Lung microvascular endothelial cell (primary cell): ENCODE measurements at regions not wholly inside any gene's neighbourhood (a gene's known extent, or its start where the extent isn't known, plus 50 kb on each side); places are given as distances from the start of the nearest gene placed in this dataset.

Experiments used
- DNase-seq, 2 donors: peaks; one replicate each; pipeline versions ENCODE4 v3.0.0 to v3.0.0-alpha.2; 2010; ENCODE audit warnings: low read depth in 2 of 2

- no peak for DNase-seq
Observed at GRCh38 chr13:53494406-53494805, 465.8 kb downstream of the OLFM4 start.

- no peak for DNase-seq
Observed at GRCh38 chr13:53499576-53500133, 471.0 kb downstream of the OLFM4 start.

- no peak for DNase-seq
Observed at GRCh38 chr13:53501387-53501786, 472.8 kb downstream of the OLFM4 start.

- no peak for DNase-seq
Observed at GRCh38 chr13:53507741-53508140, 479.1 kb downstream of the OLFM4 start.

- no peak for DNase-seq
Observed at GRCh38 chr13:53512635-53513034, 484.0 kb downstream of the OLFM4 start.

GRCh38 chr13:53513226-53513625 lies 484.6 kb downstream of the OLFM4 start:
- DNase-seq: no peak

GRCh38 chr13:53520132-53520531 lies 491.5 kb downstream of the OLFM4 start:
- DNase-seq: no peak

- DNase-seq: no peak
Observed at GRCh38 chr13:53522034-53522433, 493.4 kb downstream of the OLFM4 start.

- DNase-seq: no peak
Observed at GRCh38 chr13:53537586-53537985, 509.0 kb downstream of the OLFM4 start.

GRCh38 chr13:53545340-53545941 lies 516.8 kb downstream of the OLFM4 start:
- no peak for DNase-seq

GRCh38 chr13:53560556-53560955 lies 531.9 kb downstream of the OLFM4 start:
- no peak for DNase-seq

GRCh38 chr13:53562419-53562818 lies 533.8 kb downstream of the OLFM4 start:
- DNase-seq: no peak

- no peak for DNase-seq
Observed at GRCh38 chr13:53568491-53568890, 539.9 kb downstream of the OLFM4 start.

- DNase-seq: no peak
Observed at GRCh38 chr13:53569453-53569852, 540.8 kb downstream of the OLFM4 start.

- DNase-seq: no peak
Observed at GRCh38 chr13:53601113-53601512, 572.5 kb downstream of the OLFM4 start.

- DNase-seq: no peak
Observed at GRCh38 chr13:53605326-53605725, 576.7 kb downstream of the OLFM4 start.

GRCh38 chr13:53612200-53612599 lies 583.6 kb downstream of the OLFM4 start:
- DNase-seq: no peak

GRCh38 chr13:53622456-53622855 lies 593.8 kb downstream of the OLFM4 start:
- DNase-seq: no peak

- DNase-seq: no peak
Observed at GRCh38 chr13:53623146-53623545, 594.5 kb downstream of the OLFM4 start.

- no peak for DNase-seq
Observed at GRCh38 chr13:53631511-53631910, 602.9 kb downstream of the OLFM4 start.

GRCh38 chr13:53638040-53638439 lies 609.4 kb downstream of the OLFM4 start:
- DNase-seq: no peak

GRCh38 chr13:53642306-53642705 lies 613.7 kb downstream of the OLFM4 start:
- DNase-seq: no peak

GRCh38 chr13:53648673-53649072 lies 620.1 kb downstream of the OLFM4 start:
- DNase-seq: no peak

GRCh38 chr13:53672005-53672404 lies 643.4 kb downstream of the OLFM4 start:
- no peak for DNase-seq
